Activated CD4-positive, alpha-beta memory T cell treated with anti-CD3 and anti-CD28 coated beads for 36 hours (primary cell): ENCODE measurements at regions not wholly inside any gene's neighbourhood (a gene's known extent, or its start where the extent isn't known, plus 50 kb on each side); places are given as distances from the start of the nearest gene placed in this dataset.

Source experiments
- CTCF ChIA-PET: fragments of 350-600 bp; sonication (Branson Sonifier 250); formaldehyde crosslinking; loops from one replicate; lab custom pipeline; 2021; ENCODE audit warnings: antibody characterized with exemption, inconsistent platforms; lab: Charles Lee
- POLR2A ChIA-PET: fragments of 350-600 bp; sonication (Branson Sonifier 250); formaldehyde crosslinking; loops from one replicate; lab custom pipeline; 2021; ENCODE audit warnings: antibody characterized with exemption; lab: Charles Lee
- DNase-seq: peaks from one replicate; pipeline ENCODE4 v3.0.0-alpha.2; 2020
- H3K27ac Mint-ChIP-seq: one replicate; pipeline ENCODE4 v1.8.0; 2021; ENCODE audit warnings: mixed read lengths
- H3K27me3 Mint-ChIP-seq: one replicate; pipeline ENCODE4 v1.8.0; 2021; ENCODE audit warnings: mixed read lengths
- H3K36me3 Mint-ChIP-seq: one replicate; pipeline ENCODE4 v1.8.0; 2021; ENCODE audit warnings: mixed read lengths
- H3K4me1 Mint-ChIP-seq: one replicate; pipeline ENCODE4 v1.8.0; 2021; ENCODE audit warnings: low read depth, mixed read lengths
- H3K4me3 Mint-ChIP-seq: one replicate; pipeline ENCODE4 v1.8.0; 2021; ENCODE audit warnings: mild to moderate bottlenecking, mixed read lengths
- H3K9me3 Mint-ChIP-seq: one replicate; pipeline ENCODE4 v1.8.0; 2021; ENCODE audit warnings: mixed read lengths
- intact Hi-C: fragments of 100-400 bp; cut with micrococcal nuclease; formaldehyde crosslinking; loops from one replicate; pipeline ENCODE4 v1.15.1; 2023

GRCh38 chr9:7297521-7297920 lies 502.1 kb downstream of the DMAC1 start:
- no peak for DNase-seq
- POLR2A ChIA-PET: interaction anchor here (1.0 kb wide), 1 partner anchor 237 kb away, joined by 3 read pairs; no protein-coding TSS in a partner anchor
- intact Hi-C loops: no loop called here
- CTCF ChIA-PET: no interaction called here
- no peak overlapping the region for H3K4me3 Mint-ChIP-seq
- H3K27ac Mint-ChIP-seq: no peak overlapping the region
- H3K4me1 Mint-ChIP-seq: peaks cover 14% of the 10 kb centered on the region
- no peaks in the 10 kb centered on the region for H3K36me3 Mint-ChIP-seq
- H3K27me3 Mint-ChIP-seq: peaks cover 23% of the 10 kb centered on the region
- no peaks in the 10 kb centered on the region for H3K9me3 Mint-ChIP-seq

GRCh38 chr9:7293091-7293490 lies 506.5 kb downstream of the DMAC1 start:
- H3K36me3 Mint-ChIP-seq: no peaks in the 10 kb centered on the region
- ChIA-PET CTCF (no interaction called here), POLR2A (no interaction called here)
- peaks cover 8% of the 10 kb centered on the region for H3K4me1 Mint-ChIP-seq
- DNase-seq: no peak
- no peak overlapping the region for H3K4me3 Mint-ChIP-seq
- H3K9me3 Mint-ChIP-seq: no peaks in the 10 kb centered on the region
- intact Hi-C loops: no loop called here
- H3K27me3 Mint-ChIP-seq: peaks cover 16% of the 10 kb centered on the region
- H3K27ac Mint-ChIP-seq: no peak overlapping the region

GRCh38 chr9:7289773-7290172 lies 509.8 kb downstream of the DMAC1 start:
- no peak overlapping the region for H3K4me3 Mint-ChIP-seq
- POLR2A ChIA-PET: no interaction called here
- CTCF ChIA-PET: no interaction called here
- DNase-seq: no peak
- no peaks in the 10 kb centered on the region for H3K36me3 Mint-ChIP-seq
- no peak overlapping the region for H3K27ac Mint-ChIP-seq
- H3K27me3 Mint-ChIP-seq: peaks cover 10% of the 10 kb centered on the region
- intact Hi-C loops: no loop called here
- H3K9me3 Mint-ChIP-seq: no peaks in the 10 kb centered on the region
- no peaks in the 10 kb centered on the region for H3K4me1 Mint-ChIP-seq

- H3K9me3 Mint-ChIP-seq: no peaks in the 10 kb centered on the region
- CTCF ChIA-PET: no interaction called here
- no peak overlapping the region for H3K4me3 Mint-ChIP-seq
- intact Hi-C loops: no loop called here
- no peaks in the 10 kb centered on the region for H3K4me1 Mint-ChIP-seq
- H3K36me3 Mint-ChIP-seq: no peaks in the 10 kb centered on the region
- DNase-seq: no peak
- POLR2A ChIA-PET: no interaction called here
- peaks cover 8% of the 10 kb centered on the region for H3K27me3 Mint-ChIP-seq
- H3K27ac Mint-ChIP-seq: no peak overlapping the region
Observed at GRCh38 chr9:7287986-7288385, 511.6 kb downstream of the DMAC1 start.

GRCh38 chr9:7287065-7287464 lies 512.5 kb downstream of the DMAC1 start:
- Mint-ChIP-seq H3K4me3 (no peak overlapping the region), H3K27ac (no peak overlapping the region), H3K4me1 (no peaks in the 10 kb centered on the region), H3K9me3 (no peaks in the 10 kb centered on the region), H3K27me3 (peaks cover 10% of the 10 kb centered on the region), H3K36me3 (no peaks in the 10 kb centered on the region)
- POLR2A ChIA-PET: no interaction called here
- no peak for DNase-seq
- CTCF ChIA-PET: no interaction called here
- intact Hi-C loops: no loop called here

- no peak for DNase-seq
- intact Hi-C loops: no loop called here
- Mint-ChIP-seq H3K9me3 (no peaks in the 10 kb centered on the region), H3K27ac (no peak overlapping the region), H3K27me3 (peaks cover 10% of the 10 kb centered on the region), H3K4me1 (no peaks in the 10 kb centered on the region), H3K4me3 (no peak overlapping the region), H3K36me3 (no peaks in the 10 kb centered on the region)
- CTCF ChIA-PET: no interaction called here
- POLR2A ChIA-PET: no interaction called here
Observed at GRCh38 chr9:7286101-7286500, 513.5 kb downstream of the DMAC1 start.

GRCh38 chr9:7285199-7285598 lies 514.4 kb downstream of the DMAC1 start:
- Mint-ChIP-seq H3K27ac (no peak overlapping the region), H3K9me3 (no peaks in the 10 kb centered on the region), H3K4me3 (no peak overlapping the region), H3K36me3 (no peaks in the 10 kb centered on the region), H3K27me3 (peaks cover 10% of the 10 kb centered on the region), H3K4me1 (no peaks in the 10 kb centered on the region)
- ChIA-PET POLR2A (no interaction called here), CTCF (interaction anchor here (0.6 kb wide), 1 partner anchor 46 kb away, joined by 3 read pairs; no protein-coding TSS in a partner anchor)
- DNase-seq: no peak
- intact Hi-C loops: no loop called here

- Mint-ChIP-seq H3K4me1 (no peaks in the 10 kb centered on the region), H3K27ac (no peak overlapping the region), H3K4me3 (no peak overlapping the region), H3K36me3 (no peaks in the 10 kb centered on the region), H3K9me3 (peaks cover 2% of the 10 kb centered on the region), H3K27me3 (peaks cover 10% of the 10 kb centered on the region)
- POLR2A ChIA-PET: no interaction called here
- intact Hi-C loops: no loop called here
- DNase-seq: no peak
- CTCF ChIA-PET: interaction anchor here (0.6 kb wide), 1 partner anchor 46 kb away, joined by 3 read pairs; no protein-coding TSS in a partner anchor
Observed at GRCh38 chr9:7284517-7284916, 515.1 kb downstream of the DMAC1 start.

GRCh38 chr9:7284117-7284516 lies 515.5 kb downstream of the DMAC1 start:
- peaks cover 10% of the 10 kb centered on the region for H3K27me3 Mint-ChIP-seq

GRCh38 chr9:7273575-7273974 lies 515.8 kb downstream of the KDM4C start:
- Mint-ChIP-seq H3K4me3 (no peak overlapping the region), H3K27ac (no peak overlapping the region), H3K9me3 (no peaks in the 10 kb centered on the region)

More at GRCh38 chr9:7284117-7284516, 515.5 kb downstream of the DMAC1 start:
- Mint-ChIP-seq H3K9me3 (peaks cover 6% of the 10 kb centered on the region), H3K4me1 (no peaks in the 10 kb centered on the region), H3K36me3 (no peaks in the 10 kb centered on the region), H3K4me3 (no peak overlapping the region), H3K27ac (no peak overlapping the region)
- DNase-seq: no peak
- intact Hi-C loops: no loop called here
- ChIA-PET CTCF (no interaction called here), POLR2A (no interaction called here)

GRCh38 chr9:7266911-7267595 lies 509.3 kb downstream of the KDM4C start:
- intact Hi-C loops: no loop called here
- no peaks in the 10 kb centered on the region for H3K36me3 Mint-ChIP-seq
- peaks cover 22% of the 10 kb centered on the region for H3K27me3 Mint-ChIP-seq
- no peak overlapping the region for H3K27ac Mint-ChIP-seq
- CTCF ChIA-PET: no interaction called here
- POLR2A ChIA-PET: no interaction called here
- H3K4me1 Mint-ChIP-seq: no peaks in the 10 kb centered on the region
- H3K4me3 Mint-ChIP-seq: no peak overlapping the region
- DNase-seq: no peak
- H3K9me3 Mint-ChIP-seq: no peaks in the 10 kb centered on the region

More at GRCh38 chr9:7273575-7273974, 515.8 kb downstream of the KDM4C start:
- CTCF ChIA-PET: no interaction called here
- POLR2A ChIA-PET: no interaction called here
- H3K27me3 Mint-ChIP-seq: peaks cover 15% of the 10 kb centered on the region
- no peaks in the 10 kb centered on the region for H3K36me3 Mint-ChIP-seq
- intact Hi-C loops: no loop called here
- DNase-seq: no peak
- no peaks in the 10 kb centered on the region for H3K4me1 Mint-ChIP-seq

- intact Hi-C loops: no loop called here
- CTCF ChIA-PET: no interaction called here
- POLR2A ChIA-PET: no interaction called here
Observed at GRCh38 chr9:7265181-7265580, 507.4 kb downstream of the KDM4C start.

More at GRCh38 chr9:7265181-7265580, 507.4 kb downstream of the KDM4C start:
- Mint-ChIP-seq H3K27me3 (peaks cover 20% of the 10 kb centered on the region), H3K4me3 (no peak overlapping the region), H3K27ac (no peak overlapping the region), H3K4me1 (no peaks in the 10 kb centered on the region), H3K9me3 (no peaks in the 10 kb centered on the region), H3K36me3 (no peaks in the 10 kb centered on the region)
- no peak for DNase-seq
